Peyer's patch (tissue), 4 donors: ENCODE measurements at regions not wholly inside any gene's neighbourhood (a gene's known extent, or its start where the extent isn't known, plus 50 kb on each side); places are given as distances from the start of the nearest gene placed in this dataset.

ENCODE experiments used
- DNase-seq, 3 donors: peaks; one replicate each; pipeline ENCODE4 v3.0.0-alpha.2; 2017 to 2019
- H3K27ac ChIP-seq, 4 donors: fragments of 200-600 bp; sonication (generic); one replicate each; pipeline ENCODE4 v1.5.1; 2016 to 2019
- H3K27me3 ChIP-seq, 2 donors: fragments of 200-600 bp; sonication (generic); one replicate each; pipeline ENCODE4 v1.5.1; 2019
- H3K36me3 ChIP-seq, 3 donors: fragments of 200-600 bp; sonication (generic); one replicate each; pipeline ENCODE4 v1.5.1; 2016 to 2019
- H3K4me1 ChIP-seq, 4 donors: fragments of 200-600 bp; sonication (generic); one replicate each; pipeline ENCODE4 v1.5.1; 2016 to 2019
- H3K4me3 ChIP-seq, 4 donors: fragments of 200-600 bp; sonication (generic); 1 replicate in 3 of 4; 2 replicates in 1 of 4; pipeline ENCODE4 v1.5.1; 2016 to 2019; ENCODE audit warnings: mild to moderate bottlenecking in 1 of 4
- H3K9me3 ChIP-seq, 4 donors: fragments of 200-600 bp; sonication (generic); one replicate each; pipeline ENCODE4 v1.5.1; 2016 to 2019; ENCODE audit warnings: mild to moderate bottlenecking in 1 of 4
- CTCF ChIP-seq, 6 experiments: fragments of 450-650 bp in 4 of 6; fragments of 200-600 bp in 2 of 6; sonication (generic) in 1 of 6; IDR thresholded peaks; one replicate each; pipeline ENCODE4 v1.5.1; 2017 to 2019; ENCODE audit warnings: antibody characterized with exemption in 6 of 6, mild to moderate bottlenecking in 3 of 6, moderate library complexity in 1 of 6
- POLR2A ChIP-seq, 2 donors: fragments of 450-650 bp; IDR thresholded peaks; one replicate each; pipeline ENCODE4 v1.5.1; 2017; ENCODE audit warnings: antibody characterized with exemption in 2 of 2, mild to moderate bottlenecking in 2 of 2, moderate library complexity in 2 of 2

- no peak for DNase-seq
- no peaks in the 10 kb centered on the region for H3K4me1 ChIP-seq
- no peaks in the 10 kb centered on the region for H3K36me3 ChIP-seq
- TF ChIP-seq CTCF (IDR thresholded peaks at IDR 0.05) (no peak), POLR2A (IDR thresholded peaks at IDR 0.05) (no peak)
- H3K27ac ChIP-seq, result no peak overlapping the region
- no peaks in the 10 kb centered on the region for H3K27me3 ChIP-seq
- no peaks in the 10 kb centered on the region for H3K9me3 ChIP-seq
- H3K4me3 ChIP-seq, result no peak overlapping the region
These were observed 716.0 kb downstream of the KCTD16 start for GRCh38 chr5:144886668-144887067.

GRCh38 chr5:144882739-144883283 is 712.1 kb downstream of the KCTD16 start:
- Histone ChIP-seq H3K27me3 (no peaks in the 10 kb centered on the region), H3K4me1 (no peaks in the 10 kb centered on the region), H3K9me3 (no peaks in the 10 kb centered on the region), H3K36me3 (no peaks in the 10 kb centered on the region), H3K4me3 (no peak overlapping the region), H3K27ac (no peak overlapping the region)
- TF ChIP-seq POLR2A (IDR thresholded peaks at IDR 0.05) (no peak), CTCF (IDR thresholded peaks at IDR 0.05) (no peak)
- no peak for DNase-seq

GRCh38 chr5:144880513-144880912 is 709.8 kb downstream of the KCTD16 start:
- no peak for DNase-seq
- H3K9me3 ChIP-seq, result no peaks in the 10 kb centered on the region
- no peaks in the 10 kb centered on the region for H3K36me3 ChIP-seq
- H3K4me1 ChIP-seq, result no peaks in the 10 kb centered on the region
- no peak overlapping the region for H3K27ac ChIP-seq
- H3K4me3 ChIP-seq, result no peak overlapping the region
- TF ChIP-seq POLR2A (IDR thresholded peaks at IDR 0.05), result no peak
- no peak for TF ChIP-seq CTCF (IDR thresholded peaks at IDR 0.05)
- no peaks in the 10 kb centered on the region for H3K27me3 ChIP-seq

GRCh38 chr5:144876990-144877389 is 706.3 kb downstream of the KCTD16 start:
- no peak overlapping the region for H3K4me3 ChIP-seq
- no peaks in the 10 kb centered on the region for H3K27me3 ChIP-seq
- no peak overlapping the region for H3K27ac ChIP-seq
- DNase-seq, result no peak
- TF ChIP-seq POLR2A (IDR thresholded peaks at IDR 0.05), result no peak
- TF ChIP-seq CTCF (IDR thresholded peaks at IDR 0.05), result no peak
- no peaks in the 10 kb centered on the region for H3K4me1 ChIP-seq
- no peaks in the 10 kb centered on the region for H3K36me3 ChIP-seq
- H3K9me3 ChIP-seq, result no peaks in the 10 kb centered on the region

GRCh38 chr5:144873076-144873475 is 702.4 kb downstream of the KCTD16 start:
- no peaks in the 10 kb centered on the region for H3K4me1 ChIP-seq
- no peaks in the 10 kb centered on the region for H3K27me3 ChIP-seq
- H3K36me3 ChIP-seq, result no peaks in the 10 kb centered on the region
- H3K9me3 ChIP-seq, result no peaks in the 10 kb centered on the region
- no peak overlapping the region for H3K4me3 ChIP-seq
- no peak for DNase-seq
- no peak overlapping the region for H3K27ac ChIP-seq
- TF ChIP-seq POLR2A (IDR thresholded peaks at IDR 0.05) (no peak), CTCF (IDR thresholded peaks at IDR 0.05) (no peak)

GRCh38 chr5:144864118-144864517 is 693.4 kb downstream of the KCTD16 start:
- DNase-seq, result no peak
- Histone ChIP-seq H3K4me1 (no peaks in the 10 kb centered on the region), H3K36me3 (no peaks in the 10 kb centered on the region), H3K27ac (no peak overlapping the region), H3K9me3 (no peaks in the 10 kb centered on the region), H3K27me3 (no peaks in the 10 kb centered on the region), H3K4me3 (no peak overlapping the region)
- no peak for TF ChIP-seq POLR2A (IDR thresholded peaks at IDR 0.05)
- no peak for TF ChIP-seq CTCF (IDR thresholded peaks at IDR 0.05)
